Glomerular visceral epithelial cell (primary cell): ENCODE measurements at regions not wholly inside any gene's neighbourhood (a gene's known extent, or its start where the extent isn't known, plus 50 kb on each side); places are given as distances from the start of the nearest gene placed in this dataset.
"Not testable (repeated sequence)": the region's sequence is repeated elsewhere in the genome, so short reads cannot be mapped to it uniquely, and the experiment has no call there.

ENCODE experiments used
- DNase-seq: peaks from one replicate; pipeline ENCODE4 v3.0.0-alpha.2; 2016; ENCODE audit errors: extremely low spot score

DNA sequence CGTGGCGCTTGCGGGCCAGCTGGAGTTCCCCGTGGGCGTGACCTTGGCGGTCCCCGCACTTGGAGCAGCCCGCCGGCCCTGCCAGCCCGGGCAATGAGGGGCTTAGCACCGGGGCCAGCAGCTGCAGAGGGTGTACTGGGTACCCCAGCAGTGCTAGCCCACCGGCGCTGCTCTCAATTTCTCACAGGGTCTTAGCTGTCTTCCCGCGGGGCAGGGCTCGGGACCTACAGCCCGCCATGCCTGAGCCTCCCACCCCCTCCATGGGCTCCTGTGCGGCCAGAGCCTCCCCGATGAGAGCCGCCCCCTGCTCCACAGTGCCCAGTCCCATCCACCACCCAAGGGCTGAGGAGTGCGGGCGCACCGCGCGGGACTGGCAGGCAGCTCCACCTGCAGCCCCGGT lies 94.0 kb upstream of the NIPBL start:
- not testable (repeated sequence) for DNase-seq

DNA sequence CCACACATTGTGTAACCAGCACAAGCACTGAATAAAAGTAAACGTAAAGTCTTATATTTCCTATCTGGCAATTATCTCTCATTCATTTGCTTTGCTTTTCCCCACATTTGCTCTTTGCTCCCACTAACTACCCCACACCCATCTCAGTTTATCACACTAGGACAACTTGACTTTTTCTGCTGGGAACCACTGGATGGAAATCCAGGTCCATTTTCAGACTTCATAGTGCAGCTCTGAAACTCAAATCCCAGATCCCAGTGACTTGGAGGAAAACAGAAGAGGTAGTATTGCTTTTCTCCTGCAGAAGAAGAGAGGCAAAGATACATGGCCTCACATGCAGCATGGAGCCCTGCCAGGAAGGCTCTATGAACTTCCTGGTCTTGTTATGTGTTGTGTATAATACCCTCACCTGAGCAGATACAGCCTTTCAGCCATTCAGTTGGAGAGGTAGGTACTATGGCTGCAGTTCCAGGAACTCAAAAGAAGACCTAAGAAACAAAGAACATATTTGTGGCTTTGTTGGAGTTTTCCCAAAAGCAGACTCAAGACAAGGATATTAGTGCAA lies 90.0 kb upstream of the NIPBL start:
- no peak for DNase-seq

DNA sequence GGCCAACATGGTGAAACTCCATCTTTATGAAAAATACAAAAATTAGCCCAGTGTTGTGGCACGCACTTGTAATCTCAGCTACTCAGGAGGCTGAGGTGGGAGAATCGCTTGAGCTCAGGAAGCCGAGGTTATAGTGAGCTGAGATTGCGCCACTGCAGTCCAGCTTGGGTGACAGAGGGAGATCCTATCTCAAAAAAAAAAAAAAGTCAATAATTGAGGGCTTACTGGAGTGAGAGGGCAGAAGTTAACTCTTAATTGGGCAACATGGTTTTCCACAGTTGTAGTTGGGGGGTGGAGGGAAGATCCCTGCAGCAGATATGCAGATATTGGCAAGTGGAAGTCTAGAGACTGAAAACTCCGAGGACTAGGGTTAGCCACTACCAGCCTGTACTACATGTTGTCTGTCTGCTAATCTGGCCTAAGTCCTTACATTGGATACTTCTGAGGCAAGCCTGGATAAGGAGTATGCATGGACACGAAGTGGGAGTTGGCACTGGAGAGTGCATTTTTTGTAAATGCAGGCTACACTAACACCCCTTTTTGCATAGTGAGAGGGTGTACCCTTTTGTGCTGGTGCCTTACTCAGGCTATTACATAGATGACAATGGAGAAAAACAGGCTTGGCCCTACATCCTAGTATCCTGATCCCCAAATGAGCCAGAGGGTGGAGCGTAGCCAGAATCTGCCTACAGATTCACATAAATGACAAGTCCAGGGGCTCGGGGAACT lies 89.0 kb upstream of the NIPBL start:
- DNase-seq, result no peak

DNA sequence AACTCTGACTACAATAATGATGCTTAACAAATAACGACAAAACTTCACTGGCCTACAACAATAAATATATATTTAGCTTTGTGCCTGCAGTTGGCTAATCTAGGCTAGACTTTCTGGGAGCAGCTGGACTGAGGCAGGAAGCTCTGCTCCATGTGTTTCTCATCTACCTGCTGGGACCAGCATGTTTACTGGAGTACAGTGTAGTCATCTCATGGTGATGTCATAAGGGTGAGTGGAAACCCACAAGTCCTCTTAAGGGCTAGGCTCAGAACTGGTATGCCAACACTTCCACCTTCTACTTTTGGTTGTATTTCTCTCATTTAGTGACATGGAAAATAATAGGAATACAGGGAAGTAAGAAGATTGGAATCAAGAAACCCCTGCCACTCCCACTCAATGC lies 85.7 kb upstream of the NIPBL start:
- no peak for DNase-seq

DNA sequence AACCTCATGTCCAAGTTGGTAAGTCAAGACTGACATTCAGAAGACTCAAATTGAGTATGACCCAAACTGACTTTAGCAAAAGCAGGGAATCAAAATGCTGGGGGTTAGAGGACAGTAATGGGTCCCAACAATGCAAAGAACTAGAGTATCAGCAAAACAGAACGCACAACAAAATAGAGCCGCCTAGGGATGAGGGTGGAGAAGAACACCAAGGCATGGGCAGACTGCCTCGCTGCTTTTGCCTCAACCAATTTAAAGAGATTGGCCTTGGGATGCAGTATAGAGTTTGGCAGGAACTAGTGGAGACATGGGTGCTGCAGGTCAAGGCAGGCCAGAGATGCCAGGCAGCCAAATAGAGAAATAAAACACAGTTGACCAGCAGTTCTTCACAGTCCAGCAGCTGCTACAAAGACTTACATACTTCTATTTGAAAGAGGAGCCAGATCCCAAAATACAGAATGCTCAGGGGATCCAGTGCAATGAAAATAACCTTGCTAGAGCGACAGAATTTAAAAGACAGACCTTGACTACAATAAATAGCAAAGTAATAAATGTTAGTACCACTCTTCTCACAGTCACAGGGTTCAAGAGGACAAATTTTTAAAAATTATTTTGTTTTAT lies 83.9 kb upstream of the NIPBL start:
- no peak for DNase-seq

DNA sequence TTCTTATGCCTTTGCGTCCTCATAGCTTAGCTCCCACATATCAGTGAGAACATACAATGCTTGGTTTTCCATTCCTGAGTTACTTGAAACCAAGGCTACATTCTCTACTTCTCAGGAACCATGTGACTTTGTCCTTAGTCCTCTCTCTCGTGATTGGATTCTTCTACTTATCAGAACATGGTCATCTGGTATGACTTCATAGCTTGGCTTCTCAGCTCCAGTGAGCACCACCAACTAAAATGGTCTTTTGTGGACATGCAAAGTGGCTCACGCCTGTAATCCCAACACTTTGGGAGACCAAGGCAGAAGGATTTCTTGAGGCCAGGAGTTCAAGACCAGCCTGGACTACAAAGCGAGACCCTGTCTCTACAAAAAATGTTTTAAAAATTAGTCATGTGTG lies 81.2 kb upstream of the NIPBL start:
- DNase-seq, result no peak

DNA sequence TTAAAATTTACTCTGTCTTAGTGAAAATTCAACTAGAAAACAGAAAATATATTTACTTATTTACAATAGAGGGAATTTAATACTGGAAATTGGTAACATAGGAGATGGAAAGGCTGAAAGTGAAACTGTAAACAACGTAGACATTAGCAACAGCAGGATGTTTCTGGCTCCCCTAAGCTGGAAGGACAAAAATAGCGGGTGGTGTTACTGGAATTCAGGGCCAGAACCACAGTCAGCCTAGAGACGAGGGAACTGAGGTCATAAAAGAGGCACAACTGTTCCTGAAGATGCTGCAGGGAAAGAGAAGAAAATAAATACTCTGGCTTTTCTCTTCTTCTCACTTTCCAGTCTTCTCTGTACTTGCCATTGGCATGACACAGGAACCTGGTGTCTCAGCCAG lies 80.4 kb upstream of the NIPBL start:
- no peak for DNase-seq

DNA sequence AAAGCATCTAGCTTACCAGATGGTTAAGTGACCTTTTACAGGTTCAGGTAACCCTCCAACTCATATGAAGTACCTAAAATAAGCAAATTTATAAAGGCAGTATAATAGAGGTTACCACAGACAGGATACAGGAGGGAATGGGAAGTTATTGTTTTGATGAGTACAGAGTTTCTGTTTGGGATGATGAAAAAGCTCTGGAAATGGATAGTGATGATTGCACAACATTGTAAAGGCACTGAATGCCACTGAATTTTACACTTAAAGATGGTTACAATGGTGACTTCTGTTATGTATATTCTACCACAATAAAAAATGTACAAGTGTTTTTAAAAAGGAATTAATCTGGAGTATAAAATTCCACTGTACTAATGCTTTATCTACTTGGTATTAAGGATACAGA lies 75.0 kb upstream of the NIPBL start:
- no peak for DNase-seq

DNA sequence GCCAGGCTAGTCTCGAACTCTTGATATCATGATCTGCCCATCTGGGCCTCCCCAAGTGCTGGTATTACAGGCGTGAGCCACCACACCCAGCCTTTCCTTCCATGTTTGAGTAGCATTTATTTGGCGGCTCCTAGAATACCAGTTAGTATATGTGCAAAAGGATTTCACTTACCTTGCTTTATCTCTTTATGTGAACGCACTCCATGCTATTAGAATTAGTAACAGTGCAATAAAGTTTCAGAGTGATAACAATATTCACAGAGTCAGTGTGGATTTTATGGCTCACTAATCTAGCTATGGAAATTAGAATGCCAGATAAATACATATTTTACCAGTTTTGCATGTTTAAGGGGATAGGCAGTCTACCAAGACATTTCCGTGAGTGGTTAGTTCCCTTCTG lies 74.4 kb upstream of the NIPBL start:
- no peak for DNase-seq

DNA sequence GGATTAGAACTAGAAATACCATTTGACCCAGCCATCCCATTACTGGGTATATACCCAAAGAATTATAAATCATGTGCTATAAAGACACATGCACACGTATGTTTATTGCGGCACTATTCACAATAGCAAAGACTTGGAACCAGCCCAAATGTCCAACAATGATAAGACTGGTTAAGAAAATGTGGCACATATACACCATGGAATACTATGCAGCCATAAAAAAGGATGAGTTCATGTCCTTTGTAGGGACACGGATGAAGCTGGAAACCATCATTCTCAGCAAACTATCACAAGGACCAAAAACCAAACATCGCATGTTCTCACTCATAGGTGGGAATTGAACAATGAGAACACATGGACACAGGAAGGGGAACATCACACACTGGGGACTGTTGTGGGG lies 63.3 kb upstream of the NIPBL start:
- not testable (repeated sequence) for DNase-seq

DNA sequence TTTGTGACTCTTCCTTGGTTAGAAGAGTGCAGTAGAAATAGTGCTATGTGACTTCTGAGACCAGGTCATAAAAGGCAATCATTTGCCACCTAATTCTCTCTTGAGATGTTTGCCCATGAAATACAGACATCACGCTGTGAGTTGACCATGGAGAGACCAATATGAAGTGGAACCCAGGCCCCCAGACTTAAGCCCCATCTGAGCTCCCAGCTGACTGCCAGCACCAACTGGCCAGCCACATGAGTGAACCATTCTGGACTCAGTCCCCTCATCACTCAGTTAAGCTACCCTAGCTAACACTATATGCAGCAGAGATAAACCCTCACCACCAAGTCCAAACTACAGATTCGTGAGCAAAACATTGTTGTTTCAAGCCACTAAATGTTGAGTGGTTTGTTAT lies 60.7 kb upstream of the NIPBL start:
- no peak for DNase-seq

DNA sequence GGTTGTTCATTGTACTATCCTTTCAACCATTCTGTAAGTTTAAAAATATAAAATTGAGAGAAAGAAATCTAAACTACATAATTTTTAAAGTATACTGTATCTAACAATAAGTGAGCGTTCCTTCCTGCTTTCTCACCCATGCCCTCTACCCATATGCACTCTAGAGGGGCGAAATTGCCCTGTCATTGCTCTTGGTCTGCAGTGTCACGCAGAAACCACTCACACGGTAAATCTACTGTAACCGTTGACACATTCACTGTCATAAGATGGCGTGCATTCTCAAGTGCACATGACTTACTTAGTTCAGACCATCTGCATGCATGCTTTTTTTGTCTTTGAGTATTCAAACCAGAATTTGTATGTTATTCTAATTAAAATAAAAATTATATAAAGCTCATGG lies 55.7 kb upstream of the NIPBL start:
- DNase-seq, result no peak

DNA sequence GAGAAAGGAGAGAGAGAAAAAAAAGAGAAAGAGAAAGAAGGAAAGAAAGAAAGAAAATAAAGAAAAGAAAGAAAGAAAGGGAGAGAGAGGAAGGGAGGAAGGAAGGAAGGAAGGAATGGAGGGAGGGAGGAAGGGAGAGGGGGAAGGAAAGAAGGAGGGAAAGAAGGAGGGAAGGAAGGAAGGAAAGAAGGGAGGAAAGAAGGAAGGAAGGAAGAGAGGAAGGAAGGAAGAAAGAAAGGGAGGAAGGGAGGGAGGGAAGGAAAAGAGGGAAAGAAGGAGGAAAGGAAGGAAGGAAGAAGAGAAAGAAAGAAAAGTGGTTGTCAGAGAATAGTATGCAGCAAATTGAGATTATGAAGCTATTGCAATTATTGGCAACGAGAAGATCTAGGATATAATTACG lies 49.9 kb upstream of the NIPBL start:
- no peak for DNase-seq
